VCaP (cell line): ENCODE measurements at regions not wholly inside any gene's neighbourhood (a gene's known extent, or its start where the extent isn't known, plus 50 kb on each side); places are given as distances from the start of the nearest gene placed in this dataset.

ENCODE experiments used
- H3K27ac ChIP-seq: fragments of 450-650 bp; 2 replicates; pipeline ENCODE4 v1.5.1; 2017
- TF ChIP-seq, protein P1 (sequence below): fragments of 450-650 bp; conservative IDR thresholded peaks from 2 replicates; pipeline ENCODE4 v1.5.1; 2017; ENCODE audit warnings: mild to moderate bottlenecking, moderate library complexity

DNA sequence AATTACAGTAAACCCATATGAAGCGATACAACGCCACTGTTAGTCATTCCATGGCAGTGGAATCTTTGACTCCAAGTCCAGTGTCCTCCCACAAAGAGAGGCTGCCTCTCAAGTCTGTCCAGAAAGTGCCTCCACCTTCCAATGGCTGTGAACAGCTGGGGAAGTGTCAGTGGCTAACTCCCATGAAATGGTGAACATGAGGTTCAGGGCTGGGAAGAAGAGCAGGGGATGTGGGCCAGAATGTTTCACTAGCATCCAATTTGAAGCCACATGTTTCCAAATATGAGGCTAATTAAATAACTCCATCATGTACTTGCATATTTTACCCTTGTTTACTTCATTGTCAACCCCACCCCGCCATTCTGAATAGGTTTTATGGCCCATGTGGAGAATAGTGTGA is 53.1 kb upstream of the CHST15 start:
- H3K27ac ChIP-seq = no peak overlapping the region
- TF ChIP-seq, protein P1, sequence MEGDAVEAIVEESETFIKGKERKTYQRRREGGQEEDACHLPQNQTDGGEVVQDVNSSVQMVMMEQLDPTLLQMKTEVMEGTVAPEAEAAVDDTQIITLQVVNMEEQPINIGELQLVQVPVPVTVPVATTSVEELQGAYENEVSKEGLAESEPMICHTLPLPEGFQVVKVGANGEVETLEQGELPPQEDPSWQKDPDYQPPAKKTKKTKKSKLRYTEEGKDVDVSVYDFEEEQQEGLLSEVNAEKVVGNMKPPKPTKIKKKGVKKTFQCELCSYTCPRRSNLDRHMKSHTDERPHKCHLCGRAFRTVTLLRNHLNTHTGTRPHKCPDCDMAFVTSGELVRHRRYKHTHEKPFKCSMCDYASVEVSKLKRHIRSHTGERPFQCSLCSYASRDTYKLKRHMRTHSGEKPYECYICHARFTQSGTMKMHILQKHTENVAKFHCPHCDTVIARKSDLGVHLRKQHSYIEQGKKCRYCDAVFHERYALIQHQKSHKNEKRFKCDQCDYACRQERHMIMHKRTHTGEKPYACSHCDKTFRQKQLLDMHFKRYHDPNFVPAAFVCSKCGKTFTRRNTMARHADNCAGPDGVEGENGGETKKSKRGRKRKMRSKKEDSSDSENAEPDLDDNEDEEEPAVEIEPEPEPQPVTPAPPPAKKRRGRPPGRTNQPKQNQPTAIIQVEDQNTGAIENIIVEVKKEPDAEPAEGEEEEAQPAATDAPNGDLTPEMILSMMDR = no peak

DNA sequence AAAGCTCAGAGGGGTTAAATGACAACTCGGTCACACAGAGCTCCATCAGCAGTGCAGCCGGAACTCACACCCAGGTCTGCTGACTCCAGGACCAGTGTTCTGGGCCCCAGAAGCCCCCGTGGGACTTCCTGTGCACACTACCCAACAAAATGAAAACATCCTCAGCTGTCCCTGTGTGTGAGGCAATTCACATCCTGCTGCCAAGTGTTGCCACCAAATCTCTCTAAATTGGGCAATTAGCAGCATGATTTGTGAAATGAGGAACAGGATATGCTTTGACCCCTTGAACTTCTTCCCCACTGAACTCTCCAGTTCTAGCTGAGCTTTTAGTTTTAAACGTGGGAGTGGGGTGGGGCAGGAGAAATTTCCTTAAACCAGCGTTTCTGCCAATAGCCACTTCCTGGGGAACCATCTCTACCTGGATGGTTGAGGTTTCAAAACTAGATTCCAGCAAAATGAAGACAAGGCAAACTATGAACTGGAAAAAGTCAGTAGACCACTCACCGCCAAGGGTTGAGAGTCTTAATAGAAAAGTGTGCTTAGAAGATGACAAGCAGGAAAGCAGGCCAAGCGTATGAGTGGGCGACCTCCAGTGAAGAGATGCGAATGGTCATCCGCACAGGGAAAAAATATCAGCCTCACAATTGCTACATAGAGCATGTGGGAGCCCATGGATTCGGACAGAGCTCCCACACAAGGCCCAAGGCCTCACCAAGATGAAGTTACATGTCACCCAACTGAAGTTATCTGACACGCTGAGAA is 51.9 kb upstream of the CHST15 start:
- no peak overlapping the region for H3K27ac ChIP-seq
- TF ChIP-seq, protein P1 = no peak

DNA sequence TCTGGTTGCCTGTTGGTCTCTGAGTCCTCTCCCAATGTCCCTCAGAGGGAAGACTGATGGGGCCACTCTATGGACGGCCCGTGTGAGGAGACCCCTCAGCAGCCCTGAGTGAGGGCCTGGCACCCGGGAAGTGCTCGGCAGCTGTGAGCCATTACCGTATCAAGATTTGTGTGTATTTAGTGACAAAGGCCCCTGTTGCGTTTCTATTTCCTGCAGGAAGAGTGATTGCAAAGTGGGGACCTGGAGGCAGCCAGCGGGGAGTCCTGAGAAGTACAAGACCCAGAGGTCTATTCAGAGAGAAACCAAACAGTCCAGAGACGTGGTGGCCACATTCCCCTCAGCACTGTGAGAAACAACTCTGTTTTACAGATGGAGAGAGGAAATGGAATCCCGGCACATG is 51.1 kb upstream of the CHST15 start:
- no peak overlapping the region for H3K27ac ChIP-seq
- TF ChIP-seq, protein P1 = no peak

DNA sequence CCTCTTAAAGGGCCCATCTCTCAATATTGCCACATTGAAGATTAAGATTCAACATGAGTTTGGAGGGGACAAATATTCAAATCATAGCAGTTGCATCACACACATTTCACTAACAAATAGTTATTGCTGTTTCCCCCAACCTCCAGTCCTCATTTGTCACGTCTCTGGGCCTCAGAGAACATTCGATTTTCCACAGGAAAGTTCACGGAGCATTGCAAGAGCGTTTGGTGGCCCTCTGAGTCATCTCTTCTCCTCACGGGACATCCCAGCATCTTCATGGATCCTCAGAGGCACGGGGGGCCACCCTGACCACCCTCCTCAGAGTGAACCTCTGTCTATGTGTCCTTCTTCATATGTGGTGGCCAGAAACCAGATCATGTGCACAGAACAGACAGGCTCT is 50.3 kb upstream of the CHST15 start:
- TF ChIP-seq, protein P1 = no peak
- H3K27ac ChIP-seq = no peak overlapping the region
